ENCODE measurements at regions not wholly inside any gene's neighbourhood (a gene's known extent, or its start where the extent isn't known, plus 50 kb on each side); places are given as distances from the start of the nearest gene placed in this dataset.
"Not testable (repeated sequence)": the region's sequence is repeated elsewhere in the genome, so short reads cannot be mapped to it uniquely, and the experiment has no call there.

DNA sequence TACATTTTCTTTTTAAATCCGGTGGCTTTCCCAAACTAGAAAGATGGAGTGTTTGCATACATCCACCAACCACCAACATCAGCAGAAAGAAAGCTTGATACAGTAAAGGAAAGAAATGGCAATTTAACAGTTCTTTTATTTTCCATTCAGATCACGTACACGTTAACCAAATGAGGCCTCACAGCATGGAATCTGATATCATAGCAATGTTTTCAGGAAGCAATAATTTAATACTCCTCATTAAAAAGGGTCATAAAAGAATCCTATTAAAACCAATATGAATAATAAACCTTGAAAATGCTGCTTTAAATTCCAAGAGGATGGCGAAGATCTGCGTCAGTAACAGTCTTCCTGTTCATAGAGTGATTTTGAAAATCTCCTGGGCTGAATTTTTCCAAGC is 1562.1 kb downstream of the KHDRBS2 start:
- not testable (repeated sequence) for TF ChIP-seq CTCF (IDR thresholded peaks at IDR 0.05); REST (IDR thresholded peaks at IDR 0.05; ENCODE audit: insufficient read depth in 1 of 2, low read depth in 2 of 2, low read length in 1 of 2); POLR2AphosphoS5 (IDR thresholded peaks at IDR 0.05; ENCODE audit: low read depth, low read length)
